GM18951 (cell line): ENCODE measurements at regions not wholly inside any gene's neighbourhood (a gene's known extent, or its start where the extent isn't known, plus 50 kb on each side); places are given as distances from the start of the nearest gene placed in this dataset.

Experiments
- POLR2A ChIP-seq: IDR thresholded peaks from 4 replicates; pipeline ENCODE4 v1.6.1; 2011; ENCODE audit warnings: mild to moderate bottlenecking; ENCODE audit not compliant: insufficient read length, insufficient read depth; ENCODE audit errors: extremely low read depth
- in situ Hi-C: fragments of 300-500 bp; cut with MboI; formaldehyde crosslinking; loops from one replicate; pipeline ENCODE4 v1.12.0; 2022; ENCODE audit warnings: low sequenced_read_pairs, mixed read lengths, inconsistent platforms; ENCODE audit not compliant: unreplicated experiment

GRCh38 chr15:58260205-58260724, 122.1 kb downstream of the AQP9 start:
- in situ Hi-C loops = loop anchor here (25.0 kb wide), 1 partner anchor 502 kb away; the partner anchor contains the start of gene MINDY2
- no peak for TF ChIP-seq POLR2A

DNA sequence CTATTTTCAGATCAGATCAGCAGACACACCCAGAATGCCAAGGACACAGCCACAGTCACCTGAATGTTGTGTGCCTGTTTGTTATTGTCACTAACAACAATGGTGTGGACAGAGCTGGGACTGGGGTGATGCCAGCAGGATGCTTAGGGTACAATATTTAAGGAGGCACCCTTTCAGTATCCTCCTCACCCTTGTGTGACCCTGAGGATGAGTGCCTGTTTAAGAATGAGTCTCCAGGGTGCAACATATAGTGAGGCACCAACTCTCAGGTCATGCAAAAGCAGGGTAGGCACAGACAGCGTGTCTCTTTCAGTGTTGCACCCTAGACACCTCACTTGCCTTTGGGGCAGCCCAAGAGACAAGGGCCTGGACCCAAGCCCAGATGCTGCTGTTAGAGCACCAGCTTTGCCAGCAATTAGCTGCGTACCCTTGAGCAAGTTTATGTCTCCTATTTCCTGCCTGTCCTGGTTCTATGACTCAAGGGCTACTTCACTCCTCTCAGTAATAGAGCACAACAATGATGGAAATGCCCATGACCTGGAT, 122.6 kb downstream of the AQP9 start:
- no peak for TF ChIP-seq POLR2A
- in situ Hi-C loops = loop anchor here (25.0 kb wide), 1 partner anchor 502 kb away; the partner anchor contains the start of gene MINDY2

- no peak for TF ChIP-seq POLR2A
- in situ Hi-C loops = loop anchor here (25.0 kb wide), 1 partner anchor 501 kb away; the partner anchor contains the start of gene MINDY2
These were observed 123.2 kb downstream of the AQP9 start for GRCh38 chr15:58261368-58261767.

DNA sequence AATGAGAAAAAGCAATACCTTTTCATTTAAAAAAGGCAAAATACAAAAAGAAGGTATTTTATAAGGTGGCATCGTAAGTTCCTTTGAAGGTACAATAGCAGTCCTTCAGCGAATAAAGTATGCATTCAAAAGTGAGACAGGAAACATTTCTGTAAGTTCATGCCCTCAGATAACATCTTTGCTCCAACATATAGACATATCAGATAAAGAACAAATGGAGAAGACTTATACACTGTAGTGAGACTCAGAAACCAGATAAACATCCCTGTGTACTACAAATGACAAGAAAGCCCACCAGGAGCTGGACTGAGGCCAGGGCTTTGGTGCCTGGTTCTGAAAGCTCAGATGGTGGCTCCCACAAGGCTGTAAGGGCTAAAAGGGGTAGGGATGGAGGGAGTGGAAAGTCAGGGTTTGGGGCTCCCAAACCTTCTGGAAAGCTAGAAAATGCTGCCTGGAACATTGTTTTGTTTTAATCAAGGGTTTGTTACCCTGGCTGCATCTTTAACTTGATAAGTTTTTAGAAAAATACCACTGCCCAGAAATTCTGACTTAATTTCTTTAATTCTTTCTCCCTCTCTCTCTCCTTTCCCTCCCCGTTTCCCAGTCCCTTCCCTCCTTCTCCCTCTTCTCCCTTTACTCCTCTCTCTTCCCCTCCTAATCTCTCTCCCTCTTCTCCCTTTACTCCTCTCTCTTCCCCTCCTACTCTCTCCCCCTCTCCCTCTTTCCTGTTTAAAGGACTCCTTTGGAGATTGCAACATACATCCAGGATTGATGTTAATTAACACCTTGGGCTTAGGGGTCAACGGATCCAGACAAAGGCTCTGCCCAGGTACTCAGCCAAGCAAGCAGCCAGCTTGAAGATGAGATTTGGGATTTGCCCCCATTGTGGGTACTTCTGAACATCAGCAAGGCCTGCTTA, 126.1 kb downstream of the AQP9 start:
- in situ Hi-C loops = loop anchor here (25.0 kb wide), 1 partner anchor 498 kb away; the partner anchor contains the start of gene MINDY2
- TF ChIP-seq POLR2A = no peak

DNA sequence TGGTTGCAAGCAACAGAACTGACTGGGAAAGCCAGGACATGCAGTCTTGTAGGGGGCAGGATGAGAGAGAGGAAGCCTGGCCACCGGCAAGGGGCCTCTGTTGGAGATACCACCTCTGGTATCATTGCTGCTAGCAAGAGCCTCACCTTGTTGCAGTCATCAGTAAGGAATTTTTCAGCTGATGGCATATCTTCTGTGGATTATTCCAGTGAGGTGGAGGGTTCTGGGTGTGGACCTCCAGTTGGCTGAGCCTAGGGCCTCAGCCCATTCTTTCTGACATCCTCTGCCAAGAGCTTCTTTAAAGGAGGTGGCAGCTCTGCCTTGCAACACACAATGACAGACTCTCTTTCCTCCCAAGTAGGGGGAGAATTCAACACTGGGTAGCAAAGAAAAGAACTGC, 128.9 kb downstream of the AQP9 start:
- no peak for TF ChIP-seq POLR2A
- in situ Hi-C loops = loop anchor here (25.0 kb wide), 1 partner anchor 495 kb away; the partner anchor contains the start of gene MINDY2

DNA sequence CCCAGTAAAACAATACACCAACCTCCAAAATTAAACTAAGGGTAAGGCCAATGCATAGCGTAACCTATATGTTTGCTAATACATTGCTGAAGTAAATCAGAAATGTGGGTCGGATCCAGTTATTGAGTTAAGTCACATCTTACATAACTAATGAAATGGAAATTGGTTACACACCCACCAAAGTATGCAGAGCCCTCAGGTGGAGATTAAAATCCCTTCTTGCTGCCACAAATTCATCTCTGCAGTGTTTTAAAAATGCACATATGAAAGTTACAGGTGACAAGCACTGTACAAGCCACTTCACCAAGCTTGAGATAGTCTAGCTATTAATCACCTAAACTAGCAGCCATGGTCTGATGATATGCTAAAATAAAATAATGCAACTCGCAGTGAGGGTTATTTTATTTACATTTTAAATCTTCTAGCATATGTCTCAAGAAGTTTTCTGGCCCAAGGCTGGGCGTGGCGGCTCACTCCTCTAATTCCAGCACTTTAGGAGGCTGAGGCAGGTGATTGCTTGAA, 130.6 kb downstream of the AQP9 start:
- in situ Hi-C loops = loop anchor here (25.0 kb wide), 1 partner anchor 493 kb away; the partner anchor contains the start of gene MINDY2
- TF ChIP-seq POLR2A = no peak

- no peak for TF ChIP-seq POLR2A
- in situ Hi-C loops = loop anchor here (25.0 kb wide), 1 partner anchor 493 kb away; the partner anchor contains the start of gene MINDY2
These were observed 131.6 kb downstream of the AQP9 start for GRCh38 chr15:58269455-58270414.

- no peak for TF ChIP-seq POLR2A
- in situ Hi-C loops = loop anchor here (25.0 kb wide), 1 partner anchor 491 kb away; the partner anchor contains the start of gene MINDY2
These were observed 133.2 kb downstream of the AQP9 start for GRCh38 chr15:58271410-58271809.

DNA sequence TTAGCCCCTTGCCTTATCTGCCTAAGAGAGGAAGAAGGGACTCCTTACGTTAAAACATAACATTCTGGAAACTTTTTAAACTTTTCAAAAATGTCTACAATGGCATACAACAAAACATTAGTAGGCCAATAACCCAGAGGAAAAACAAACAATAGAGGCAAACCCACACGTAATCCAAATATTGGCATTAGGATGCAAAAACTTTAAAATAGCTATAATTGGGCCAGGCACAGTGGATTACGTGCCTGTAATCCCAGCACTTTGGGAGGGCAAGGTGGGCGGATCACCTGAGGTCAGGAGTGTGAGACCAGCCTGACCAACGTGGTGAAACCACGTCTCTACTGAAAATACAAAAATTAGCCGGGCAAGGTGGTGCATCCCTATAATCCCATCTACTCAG, 134.9 kb downstream of the AQP9 start:
- in situ Hi-C loops = loop anchor here (25.0 kb wide), 1 partner anchor 489 kb away; the partner anchor contains the start of gene MINDY2
- no peak for TF ChIP-seq POLR2A

GRCh38 chr15:58274885-58275284, 136.7 kb downstream of the AQP9 start:
- in situ Hi-C loops = loop anchor here (25.0 kb wide), 1 partner anchor 487 kb away; the partner anchor contains the start of gene MINDY2
- no peak for TF ChIP-seq POLR2A

GRCh38 chr15:58275785-58276184, 137.6 kb downstream of the AQP9 start:
- in situ Hi-C loops = no loop called here
- no peak for TF ChIP-seq POLR2A

GRCh38 chr15:58276924-58277323, 138.7 kb downstream of the AQP9 start:
- in situ Hi-C loops = no loop called here

More at GRCh38 chr15:58276924-58277323, 138.7 kb downstream of the AQP9 start:
- no peak for TF ChIP-seq POLR2A
